GM15510 (cell line): ENCODE measurements at regions not wholly inside any gene's neighbourhood (a gene's known extent, or its start where the extent isn't known, plus 50 kb on each side); places are given as distances from the start of the nearest gene placed in this dataset.

Experiments
- POLR2A ChIP-seq: IDR thresholded peaks from 3 replicates; pipeline ENCODE4 v1.6.1; 2011; ENCODE audit warnings: borderline replicate concordance; ENCODE audit not compliant: insufficient read length; ENCODE audit errors: extremely low read depth

DNA sequence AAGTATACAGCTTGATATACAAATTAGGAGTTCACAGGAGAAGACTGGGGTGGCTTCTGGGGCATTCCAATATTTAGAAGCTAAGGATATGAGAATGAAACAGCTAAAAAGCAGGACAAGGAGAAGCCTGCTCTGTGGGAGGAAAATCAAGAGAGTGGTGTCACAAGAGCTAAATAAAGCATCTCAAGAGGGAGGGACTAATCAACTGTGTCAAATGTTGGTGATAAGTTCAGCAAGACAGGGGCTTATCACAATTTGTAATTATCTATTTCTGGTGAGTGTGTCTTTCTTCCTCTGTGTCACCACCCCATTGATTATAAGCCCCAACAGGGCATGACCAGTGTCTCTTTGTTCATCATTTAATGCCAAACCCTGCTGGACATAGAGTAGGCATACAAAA lies 295.8 kb upstream of the DUSP10 start:
- TF ChIP-seq POLR2A = no peak

DNA sequence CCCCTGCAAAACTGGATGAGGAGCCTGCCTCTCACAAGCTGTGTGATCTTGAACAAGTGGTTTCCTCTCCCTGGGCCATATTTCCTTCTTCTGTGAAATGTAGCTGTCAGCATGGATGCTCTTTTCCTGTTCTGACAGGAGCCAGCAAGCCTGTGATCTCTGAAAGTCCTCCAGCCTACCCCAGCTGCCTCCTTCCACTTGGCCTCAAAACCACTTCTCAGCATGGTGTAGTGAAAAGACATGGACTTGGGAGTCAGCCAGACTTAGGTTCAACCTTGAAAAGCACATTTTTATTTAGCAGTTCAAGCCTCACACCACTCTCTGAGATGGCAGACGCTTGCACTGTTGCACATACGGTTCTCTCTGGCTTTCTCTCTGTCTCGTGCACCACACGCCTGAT lies 292.9 kb upstream of the DUSP10 start:
- TF ChIP-seq POLR2A = no peak

DNA sequence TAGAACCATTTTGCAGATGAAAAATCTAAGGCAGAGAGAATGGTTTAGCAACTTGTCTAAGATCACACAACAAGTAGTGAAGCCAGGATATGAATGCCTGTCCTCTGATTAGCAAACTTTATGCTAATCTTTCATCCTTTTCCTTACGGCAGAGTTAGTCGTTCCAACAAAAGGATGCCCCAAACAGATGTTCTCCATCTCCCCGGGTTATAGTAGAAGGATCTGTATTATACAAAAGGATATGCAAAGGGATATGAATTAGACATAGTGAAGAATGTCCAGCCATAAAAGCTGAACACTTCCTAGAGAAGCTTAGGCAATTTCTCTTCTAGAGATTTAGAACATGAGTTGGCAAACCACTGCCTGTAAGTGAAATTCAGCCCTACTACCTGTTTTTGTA lies 291.6 kb upstream of the DUSP10 start:
- TF ChIP-seq POLR2A = no peak

DNA sequence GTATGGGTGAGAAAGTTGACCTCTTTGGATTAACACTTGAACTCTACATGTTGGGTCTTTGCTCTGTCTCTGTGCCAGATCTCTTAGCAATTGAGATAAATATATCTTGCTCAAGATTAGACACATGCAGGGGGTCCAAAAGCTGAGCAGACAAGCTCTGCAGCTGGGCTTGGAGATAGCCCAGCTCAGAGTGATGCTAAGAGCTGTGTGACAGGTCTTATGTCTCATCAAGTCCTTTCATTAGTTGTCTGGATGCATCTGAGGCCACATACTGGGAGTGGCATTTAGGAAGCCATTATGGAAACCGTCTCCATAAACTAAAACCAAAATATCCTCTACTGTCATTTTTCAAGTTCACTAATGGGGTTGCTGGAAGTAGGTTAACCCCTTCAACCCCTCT lies 289.4 kb upstream of the DUSP10 start:
- TF ChIP-seq POLR2A = no peak

DNA sequence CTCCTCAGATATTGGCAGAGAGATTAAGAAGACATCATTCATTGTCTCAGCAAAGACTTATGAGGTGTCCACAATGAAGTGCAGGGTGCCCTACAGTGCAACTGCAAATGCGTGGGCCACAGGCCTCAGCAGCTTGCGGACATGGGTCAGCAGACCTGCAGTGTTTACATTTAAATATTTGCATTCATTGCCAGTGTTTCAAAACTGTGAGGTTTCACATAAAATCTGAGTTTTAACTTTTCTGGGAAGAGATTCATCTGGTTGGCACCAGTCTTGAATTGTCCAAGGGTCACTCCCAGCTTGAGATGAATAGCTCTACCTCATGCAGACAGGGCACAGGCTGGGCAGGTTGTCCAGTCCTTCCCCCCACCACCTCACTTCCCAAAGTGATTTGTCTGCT lies 286.8 kb upstream of the DUSP10 start:
- no peak for TF ChIP-seq POLR2A

DNA sequence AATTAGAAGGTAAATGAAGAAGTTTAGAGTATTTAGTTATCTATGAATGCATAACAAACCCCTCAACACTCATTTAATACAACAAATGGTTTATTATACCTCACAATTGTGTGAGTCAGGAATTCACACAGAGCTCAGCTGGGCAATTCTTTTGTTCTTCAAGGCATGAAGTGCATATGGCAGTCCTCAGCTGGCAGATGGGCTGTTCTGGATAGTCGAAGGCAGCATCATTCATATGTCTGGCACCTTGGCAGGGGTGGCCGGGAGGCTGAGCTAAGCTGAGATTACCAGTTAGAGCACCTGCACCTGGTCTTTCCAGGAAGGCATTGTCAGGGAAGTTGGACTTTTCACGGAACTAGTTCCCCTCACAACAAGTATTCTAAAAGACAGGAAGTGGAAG lies 286.2 kb upstream of the DUSP10 start:
- no peak for TF ChIP-seq POLR2A

DNA sequence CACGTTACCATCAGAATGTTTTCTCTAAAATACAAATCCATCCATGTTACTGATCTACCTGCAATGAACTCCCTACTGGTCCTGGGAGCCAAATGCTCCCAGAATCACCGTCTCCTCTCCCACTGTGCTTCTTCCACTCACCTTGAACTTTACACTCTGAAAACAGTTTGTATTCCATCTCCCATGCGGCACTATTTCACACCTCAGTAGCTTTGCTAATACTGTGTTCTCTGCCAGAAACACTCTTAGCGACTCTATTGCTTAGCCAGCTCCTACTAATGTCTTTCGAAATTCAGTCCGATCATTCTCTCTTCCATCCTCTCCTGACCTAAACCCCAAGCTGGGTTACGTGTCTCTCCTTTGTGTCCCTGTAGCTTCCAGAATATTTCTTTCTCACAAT lies 284.4 kb upstream of the DUSP10 start:
- no peak for TF ChIP-seq POLR2A

DNA sequence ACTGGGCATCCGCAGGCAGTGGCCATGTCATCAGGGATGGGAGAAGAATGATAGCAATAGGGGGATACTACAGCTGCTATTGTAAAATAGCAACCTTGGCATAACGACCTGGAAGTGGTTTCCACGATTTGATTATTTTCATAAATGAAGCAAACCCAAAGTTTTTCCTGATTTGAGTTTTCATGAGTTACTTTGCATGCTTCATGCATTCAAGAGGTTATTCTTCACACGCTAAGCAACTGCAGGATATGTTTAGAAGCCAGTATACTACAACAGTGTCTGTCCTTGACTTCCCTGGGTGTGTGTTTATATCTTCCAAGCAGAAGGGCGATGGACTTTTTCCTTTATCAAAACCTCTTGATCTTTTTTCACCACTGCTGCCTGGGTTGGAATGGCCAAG lies 281.1 kb upstream of the DUSP10 start:
- TF ChIP-seq POLR2A = no peak

DNA sequence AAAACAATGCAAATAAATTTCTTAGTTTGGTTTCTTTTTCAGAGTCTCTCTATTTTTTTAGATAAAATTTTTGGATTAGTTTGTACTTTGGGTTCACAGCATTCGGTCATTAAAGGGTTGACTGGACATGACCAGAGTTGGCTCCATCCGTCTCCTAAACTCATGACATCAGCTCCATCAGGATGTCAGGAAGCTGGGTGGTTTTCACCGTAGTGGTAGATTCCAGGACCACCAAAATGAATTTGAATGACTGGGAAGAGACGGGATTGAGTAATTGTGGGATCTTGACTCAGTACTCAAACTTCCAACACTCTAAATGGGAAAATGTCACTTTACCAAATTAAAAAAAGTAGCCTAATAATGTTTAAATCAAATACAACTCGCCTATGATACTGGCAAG lies 279.2 kb upstream of the DUSP10 start:
- TF ChIP-seq POLR2A = no peak

DNA sequence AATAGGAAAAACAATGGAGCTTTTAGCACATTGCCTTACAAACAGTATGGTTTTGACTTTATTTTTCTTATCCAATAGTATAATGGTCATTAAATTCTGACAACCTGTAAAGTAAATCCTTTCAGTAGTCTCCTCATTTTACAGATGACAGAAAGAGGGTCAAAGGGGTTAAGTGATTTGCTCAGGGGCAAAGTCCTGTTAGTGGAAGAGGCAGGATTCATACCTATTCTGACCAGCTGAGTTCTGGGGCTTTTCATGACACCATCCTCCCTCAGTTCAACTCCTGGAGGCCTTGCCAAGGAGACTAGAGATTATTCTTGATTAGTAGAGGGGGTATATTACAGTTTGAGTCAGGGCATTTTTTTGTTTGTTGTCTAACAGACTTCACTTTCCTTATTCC lies 278.7 kb upstream of the DUSP10 start:
- no peak for TF ChIP-seq POLR2A

DNA sequence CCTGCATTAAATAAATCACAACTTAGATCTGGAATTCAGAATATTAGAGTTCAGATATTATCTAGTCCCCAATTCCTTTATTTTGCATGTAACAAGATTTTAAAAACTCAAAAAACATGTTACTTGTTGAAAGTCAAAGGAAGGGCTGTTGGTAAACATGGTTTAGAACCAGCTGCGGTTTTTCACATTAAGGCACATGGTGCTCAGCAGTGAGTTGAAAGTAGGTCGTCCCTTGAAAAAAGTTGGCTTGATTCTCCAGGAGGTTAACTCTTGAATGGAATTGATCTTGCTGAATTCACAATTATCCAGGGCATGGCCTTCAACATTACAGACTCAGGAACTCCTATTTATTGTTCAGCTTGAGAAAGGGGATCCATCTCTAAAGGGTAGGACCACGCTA lies 277.1 kb upstream of the DUSP10 start:
- no peak for TF ChIP-seq POLR2A

DNA sequence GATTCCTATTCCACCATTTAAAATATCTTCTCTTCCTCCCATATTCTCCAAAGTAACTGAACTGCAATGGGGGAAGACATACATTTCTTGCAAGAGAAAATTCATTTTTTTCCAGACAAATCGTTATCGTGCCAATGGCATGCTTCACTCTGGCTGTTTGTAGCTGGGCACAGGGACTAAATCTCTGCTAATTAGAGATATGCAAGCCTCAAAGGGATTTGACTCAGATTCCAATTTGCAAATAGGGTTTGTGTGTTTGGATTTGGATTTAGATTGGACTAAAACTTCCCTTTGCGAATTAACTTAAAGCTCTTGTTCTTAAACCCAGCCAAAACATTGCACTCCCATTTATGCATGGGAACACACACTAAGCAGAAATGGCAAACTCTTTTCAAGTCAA lies 276.2 kb upstream of the DUSP10 start:
- TF ChIP-seq POLR2A = no peak

DNA sequence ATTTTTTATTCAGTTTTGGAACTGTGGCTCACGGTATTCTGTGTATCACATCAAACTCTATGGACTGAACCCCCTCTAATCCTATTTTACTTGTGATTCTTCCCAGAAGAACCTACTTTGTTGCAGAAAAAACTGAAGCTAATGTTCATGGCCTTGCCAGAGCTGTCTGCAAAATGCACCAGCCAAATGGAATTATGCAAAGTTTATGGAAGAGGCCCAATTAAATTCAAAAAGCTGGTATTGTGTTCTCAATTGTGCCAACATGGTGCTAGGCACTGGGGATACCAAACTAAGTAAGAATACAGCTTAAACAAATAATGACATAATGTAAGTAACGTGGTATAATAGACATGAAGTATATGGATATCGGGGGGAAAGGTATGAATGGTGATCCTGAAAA lies 273.8 kb upstream of the DUSP10 start:
- no peak for TF ChIP-seq POLR2A

DNA sequence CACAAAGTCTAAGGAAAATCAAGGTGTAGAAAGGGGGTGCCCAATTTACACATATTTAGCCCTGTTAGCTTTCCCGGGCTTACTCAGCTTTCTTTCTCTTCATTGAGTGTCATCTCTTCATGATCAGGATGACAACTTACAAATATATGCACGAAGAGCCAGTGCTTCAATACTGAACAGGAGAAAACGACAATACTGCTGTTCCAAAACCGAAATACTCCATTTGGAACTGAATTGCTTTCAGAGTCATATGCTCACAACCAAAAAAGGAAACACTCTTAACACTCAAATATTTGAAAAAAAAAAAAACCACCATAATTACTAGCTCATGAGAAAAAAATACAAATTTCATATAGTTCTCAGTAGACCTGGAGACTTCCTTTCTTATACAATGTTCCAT lies 272.1 kb upstream of the DUSP10 start:
- no peak for TF ChIP-seq POLR2A

DNA sequence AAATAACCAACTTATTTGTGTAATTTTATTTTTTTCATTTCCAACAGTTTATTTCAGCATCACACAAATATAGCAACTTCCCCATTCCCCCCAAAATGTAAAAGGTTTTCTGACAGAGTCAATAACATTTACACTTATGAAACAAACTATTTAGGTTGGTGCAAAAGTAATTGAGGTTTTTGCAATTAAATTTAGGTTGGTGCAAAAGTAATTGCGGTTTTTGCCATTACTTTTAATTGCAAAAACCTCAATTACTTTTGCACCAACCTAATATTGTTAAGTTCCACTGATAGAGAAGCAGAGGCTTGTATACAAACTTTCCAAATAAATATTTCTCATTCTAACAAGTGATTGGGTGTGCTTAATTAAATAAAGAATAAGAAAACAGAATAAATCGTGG lies 270.9 kb upstream of the DUSP10 start:
- TF ChIP-seq POLR2A = no peak

DNA sequence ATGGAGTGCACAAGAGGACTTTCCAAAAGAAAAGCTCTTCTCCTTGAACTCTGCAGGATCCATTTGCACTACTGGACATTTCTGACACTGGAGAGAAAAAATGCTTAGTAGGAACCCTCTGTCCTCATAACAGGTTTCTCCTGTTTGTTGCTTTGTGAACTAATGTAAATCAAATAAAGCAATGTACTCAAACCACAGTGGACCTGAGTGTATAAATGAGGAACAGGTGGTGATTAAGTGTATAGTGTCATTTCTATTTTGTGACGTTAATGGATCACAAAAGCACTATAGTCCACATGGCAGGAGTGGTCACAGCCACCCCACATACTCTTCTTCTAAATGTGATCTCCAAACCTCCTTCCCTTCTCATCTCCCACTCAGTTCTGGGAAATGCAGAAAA lies 268.4 kb upstream of the DUSP10 start:
- TF ChIP-seq POLR2A = no peak

DNA sequence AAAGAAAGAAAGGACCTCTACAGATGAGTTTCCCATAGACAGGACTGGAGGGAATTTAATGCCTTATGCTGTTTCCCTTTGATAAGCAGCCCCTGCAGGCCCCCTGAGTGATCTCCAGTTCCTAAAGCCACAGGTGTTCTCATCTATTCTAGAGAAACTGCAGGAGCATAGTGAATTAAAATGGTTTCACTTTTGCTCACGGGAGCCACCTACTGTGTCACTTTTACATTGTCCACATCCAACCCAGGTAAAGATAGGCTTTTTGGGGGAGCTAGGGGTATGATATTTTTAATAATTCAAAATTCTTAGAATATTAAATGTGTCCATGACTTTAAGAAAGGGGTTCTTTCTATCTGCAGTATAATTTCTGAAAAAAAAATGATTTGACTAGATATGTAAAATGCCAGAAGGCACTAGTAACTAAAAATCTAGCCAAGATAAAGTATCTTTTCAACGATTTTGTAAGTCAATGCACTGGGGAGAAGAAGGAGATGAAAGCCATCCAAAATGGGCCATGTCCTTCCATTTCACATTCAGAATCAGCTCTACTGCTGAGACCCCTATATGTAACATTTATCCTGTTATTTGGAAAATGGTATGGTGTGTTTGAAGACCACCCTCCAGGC lies 267.3 kb upstream of the DUSP10 start:
- no peak for TF ChIP-seq POLR2A
